Omental fat pad (tissue), 3 donors: ENCODE measurements at regions not wholly inside any gene's neighbourhood (a gene's known extent, or its start where the extent isn't known, plus 50 kb on each side); places are given as distances from the start of the nearest gene placed in this dataset.
"Not testable (repeated sequence)": the region's sequence is repeated elsewhere in the genome, so short reads cannot be mapped to it uniquely, and the experiment has no call there.

ENCODE experiments used
- ATAC-seq: fragments of 150-250 bp; one replicate; pipeline ENCODE4 v1.9.1; 2016; ENCODE audit warnings: mild to moderate bottlenecking, moderate library complexity; ENCODE audit not compliant: low FRiP score
- DNase-seq: peaks from one replicate; pipeline ENCODE4 v3.0.0-alpha.2; 2019; ENCODE audit warnings: low spot score
- TF ChIP-seq, protein P1 (sequence below), 3 donors: fragments of 450-650 bp; IDR thresholded peaks; one replicate each; pipeline ENCODE4 v1.5.1; 2016 to 2017; ENCODE audit warnings: antibody characterized with exemption in 3 of 3, mild to moderate bottlenecking in 3 of 3, moderate library complexity in 2 of 3

DNA sequence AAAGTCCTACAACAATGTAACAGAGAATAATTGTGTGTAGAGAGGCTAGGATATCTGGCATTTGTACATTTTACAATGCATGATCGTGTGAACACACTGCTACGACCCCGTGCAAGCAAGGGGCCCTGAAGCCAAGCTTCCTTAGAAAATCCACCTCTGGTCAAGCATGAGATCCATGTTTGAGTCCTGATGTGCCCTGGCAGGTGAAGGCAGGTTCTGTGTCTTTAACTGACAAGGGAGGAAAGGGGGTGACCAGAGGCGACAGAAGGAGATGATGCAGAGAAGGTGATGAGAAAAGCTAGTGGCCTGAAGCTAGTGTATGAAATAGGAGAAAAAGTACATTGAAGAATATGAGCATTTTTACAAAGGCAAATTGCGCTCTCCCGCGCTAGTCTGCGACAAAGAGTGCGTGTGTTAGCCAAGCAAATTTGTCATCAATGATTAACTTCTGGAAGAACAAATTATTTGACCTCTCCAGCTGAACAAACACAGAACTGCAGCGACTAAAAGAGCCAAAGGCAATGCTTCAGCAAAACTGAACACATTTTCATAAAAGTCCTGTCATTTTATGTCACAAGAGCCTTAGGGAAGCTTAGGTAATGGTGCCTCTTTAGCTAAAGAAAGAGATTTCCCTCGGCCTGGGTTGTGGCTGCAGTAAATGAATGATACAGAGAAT, 101.7 kb upstream of the DAPK1 start:
- TF ChIP-seq, protein P1, sequence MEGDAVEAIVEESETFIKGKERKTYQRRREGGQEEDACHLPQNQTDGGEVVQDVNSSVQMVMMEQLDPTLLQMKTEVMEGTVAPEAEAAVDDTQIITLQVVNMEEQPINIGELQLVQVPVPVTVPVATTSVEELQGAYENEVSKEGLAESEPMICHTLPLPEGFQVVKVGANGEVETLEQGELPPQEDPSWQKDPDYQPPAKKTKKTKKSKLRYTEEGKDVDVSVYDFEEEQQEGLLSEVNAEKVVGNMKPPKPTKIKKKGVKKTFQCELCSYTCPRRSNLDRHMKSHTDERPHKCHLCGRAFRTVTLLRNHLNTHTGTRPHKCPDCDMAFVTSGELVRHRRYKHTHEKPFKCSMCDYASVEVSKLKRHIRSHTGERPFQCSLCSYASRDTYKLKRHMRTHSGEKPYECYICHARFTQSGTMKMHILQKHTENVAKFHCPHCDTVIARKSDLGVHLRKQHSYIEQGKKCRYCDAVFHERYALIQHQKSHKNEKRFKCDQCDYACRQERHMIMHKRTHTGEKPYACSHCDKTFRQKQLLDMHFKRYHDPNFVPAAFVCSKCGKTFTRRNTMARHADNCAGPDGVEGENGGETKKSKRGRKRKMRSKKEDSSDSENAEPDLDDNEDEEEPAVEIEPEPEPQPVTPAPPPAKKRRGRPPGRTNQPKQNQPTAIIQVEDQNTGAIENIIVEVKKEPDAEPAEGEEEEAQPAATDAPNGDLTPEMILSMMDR (IDR thresholded peaks at IDR 0.05) = no peak
- DNase-seq (no peak), ATAC-seq (no peak)

DNA sequence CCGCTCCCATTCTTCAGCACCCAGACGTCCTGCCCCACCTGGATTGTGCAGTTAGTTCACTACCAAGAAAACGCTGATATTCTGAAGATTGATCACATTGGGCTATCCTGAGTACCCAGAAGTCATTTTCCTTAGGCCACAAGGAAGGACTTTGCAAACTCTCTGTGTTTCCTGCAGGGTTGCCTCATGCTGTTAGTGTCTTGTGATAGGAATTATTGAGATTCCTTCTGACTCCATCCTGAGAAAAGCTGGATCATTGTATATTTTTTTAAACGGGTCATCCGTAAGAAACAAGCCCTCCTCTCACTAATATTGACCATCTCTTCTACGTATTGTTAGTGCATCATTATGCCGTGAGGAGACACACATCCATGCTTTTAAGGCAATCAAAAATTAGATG, 96.0 kb upstream of the DAPK1 start:
- TF ChIP-seq, protein P1 (IDR thresholded peaks at IDR 0.05) = no peak
- ATAC-seq = no peak
- no peak for DNase-seq

DNA sequence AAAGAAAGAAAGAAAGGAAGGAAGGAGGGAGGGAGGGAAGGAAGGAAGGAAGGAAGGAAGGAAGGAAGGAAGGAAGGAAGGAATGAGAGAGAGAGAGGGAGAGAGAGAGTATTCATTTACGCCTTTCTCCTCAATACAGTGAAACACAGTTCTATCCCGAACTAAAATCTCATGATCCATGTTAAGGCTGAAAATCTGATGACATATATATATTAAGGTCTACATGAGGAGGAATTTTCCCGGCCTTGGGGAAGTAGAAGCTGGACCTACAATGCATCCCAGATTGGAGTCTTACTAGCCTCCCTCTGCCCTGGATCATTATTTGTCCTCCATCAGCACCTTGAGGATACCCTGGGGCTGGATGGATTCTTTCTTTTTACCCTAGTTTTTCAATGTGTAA, 95.1 kb upstream of the DAPK1 start:
- ATAC-seq (no peak), DNase-seq (no peak)
- TF ChIP-seq, protein P1 (IDR thresholded peaks at IDR 0.05) = no peak

DNA sequence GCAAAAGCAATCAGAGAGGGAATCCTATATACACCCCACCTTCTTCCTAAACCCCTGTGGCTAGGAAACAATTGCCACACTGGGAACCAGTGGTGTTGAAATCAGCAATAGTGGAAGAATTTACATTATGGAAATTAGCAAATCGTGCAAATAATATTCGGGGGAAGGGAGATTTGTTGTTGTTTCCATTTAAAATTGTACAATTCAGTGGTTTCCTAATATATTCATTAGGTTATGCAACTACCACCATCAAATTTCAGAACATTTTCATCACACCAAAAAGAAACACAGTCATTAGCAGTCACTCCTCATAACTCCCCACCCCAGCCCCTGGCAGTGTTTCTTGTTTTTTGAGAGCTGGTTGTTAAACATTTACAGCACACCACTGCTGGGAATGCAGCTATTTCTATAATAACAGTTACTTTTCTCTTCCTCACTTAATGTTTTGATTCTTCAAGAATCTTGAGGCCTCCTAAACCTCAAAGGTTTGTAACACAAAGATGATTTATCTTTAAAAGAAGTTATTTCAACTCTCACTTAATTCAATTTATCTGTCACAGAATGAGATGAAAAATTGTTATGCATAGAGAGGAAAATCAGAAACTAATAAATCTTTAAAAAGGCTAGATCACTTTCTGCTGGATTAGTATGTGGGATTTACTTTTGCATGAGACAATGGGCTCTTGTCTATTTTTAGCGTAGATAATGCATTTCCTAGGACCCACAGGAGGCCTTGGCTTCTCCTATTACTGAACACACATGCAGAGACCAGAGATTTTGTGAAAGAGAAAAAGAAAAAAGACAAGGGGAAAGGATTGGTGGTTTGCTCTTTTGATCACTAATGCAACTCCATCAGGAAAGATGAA, 91.8 kb upstream of the DAPK1 start:
- TF ChIP-seq, protein P1 (IDR thresholded peaks at IDR 0.05) = no peak
- DNase-seq (peak; percentile 45), ATAC-seq (peak; percentile 93)

DNA sequence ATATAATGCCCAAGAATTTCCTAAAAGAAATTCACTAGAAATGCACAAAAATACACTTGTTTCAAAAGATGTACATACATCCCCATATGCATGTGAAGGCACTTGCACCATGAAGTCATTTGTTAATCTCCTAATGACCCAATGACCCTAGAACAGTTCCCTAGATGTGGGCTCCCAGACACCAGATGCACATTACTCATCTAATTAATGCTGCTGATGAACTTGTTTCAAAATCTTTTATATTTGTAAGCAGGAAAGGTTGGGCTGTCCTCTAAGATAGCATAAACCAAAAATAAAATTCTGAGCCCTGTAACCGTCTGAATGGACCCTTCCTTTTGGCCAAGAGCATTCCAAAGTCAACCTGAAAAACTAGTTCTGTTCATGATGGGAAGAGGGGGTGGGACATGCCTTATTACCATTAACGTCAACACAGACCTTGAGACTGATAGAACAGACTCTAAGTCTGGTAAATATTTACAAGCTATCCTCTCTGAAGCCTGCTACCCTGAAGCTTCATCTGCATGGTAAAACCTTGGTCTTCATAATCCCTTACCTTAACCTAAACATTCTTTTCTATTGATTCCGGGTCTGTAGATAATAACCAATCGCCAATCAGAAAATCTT, 91.0 kb upstream of the DAPK1 start:
- DNase-seq (no peak), ATAC-seq (no peak)
- TF ChIP-seq, protein P1 (IDR thresholded peaks at IDR 0.05) = no peak

DNA sequence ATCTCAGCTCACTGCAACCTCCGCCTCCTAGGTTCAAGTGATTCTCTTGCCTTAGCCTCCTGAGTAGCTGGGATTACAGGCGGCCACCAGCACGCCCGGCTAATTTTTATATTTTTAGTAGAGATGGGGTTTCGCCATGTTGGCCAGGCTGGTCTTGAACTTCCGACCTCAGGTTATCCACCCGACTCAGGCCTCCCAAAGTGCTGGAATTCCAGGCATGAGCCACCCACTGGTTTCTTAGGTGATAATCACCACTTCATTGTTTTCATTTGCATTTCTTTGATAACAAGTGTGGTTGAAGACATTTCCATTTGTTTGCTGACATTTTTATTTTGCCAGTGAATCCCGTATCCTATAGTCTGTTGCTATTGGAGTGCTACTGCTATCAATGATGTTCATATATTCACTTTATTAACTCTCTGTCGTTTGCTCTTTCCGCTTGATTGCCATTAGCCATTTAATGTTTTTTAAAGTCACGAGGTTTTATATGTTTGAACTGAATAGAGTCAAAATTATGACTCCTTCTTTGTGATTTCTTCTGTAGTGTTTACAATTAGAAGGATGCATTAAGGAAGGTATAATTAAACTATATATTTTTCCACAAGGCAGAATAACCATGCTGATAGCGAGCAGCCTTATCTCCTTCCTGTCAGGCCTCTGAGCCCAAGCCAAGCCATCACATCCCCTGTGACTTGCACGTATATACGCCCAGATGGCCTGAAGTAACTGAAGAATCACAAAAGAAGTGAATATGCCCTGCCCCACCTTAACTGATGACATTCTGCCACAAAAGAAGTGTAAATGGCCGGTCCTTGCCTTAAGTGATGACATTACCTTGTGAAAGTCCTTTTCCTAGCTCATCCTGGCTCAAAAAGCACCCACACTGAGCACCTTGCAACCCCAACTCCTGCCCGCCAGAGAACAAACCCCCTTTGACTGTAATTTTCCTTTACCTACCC, 87.3 kb upstream of the DAPK1 start:
- DNase-seq, ATAC-seq: not testable (repeated sequence)
